ENCODE measurements at regions not wholly inside any gene's neighbourhood (a gene's known extent, or its start where the extent isn't known, plus 50 kb on each side); places are given as distances from the start of the nearest gene placed in this dataset.
"Not testable (repeated sequence)": the region's sequence is repeated elsewhere in the genome, so short reads cannot be mapped to it uniquely, and the experiment has no call there.

- DNase-seq: no peak
Observed at GRCh38 chr12:91261820-91262676, 79.4 kb upstream of the DCN start.

- no peak for DNase-seq
Observed at GRCh38 chr12:91256411-91256810, 73.8 kb upstream of the DCN start.

- DNase-seq: no peak
Observed at GRCh38 chr12:91252341-91252740, 69.7 kb upstream of the DCN start.

GRCh38 chr12:91250273-91250665 is 67.7 kb upstream of the DCN start:
- no peak for DNase-seq

- DNase-seq: no peak
Observed at GRCh38 chr12:91249518-91250272, 67.1 kb upstream of the DCN start.

- DNase-seq: no peak
Observed at GRCh38 chr12:91249054-91249453, 66.4 kb upstream of the DCN start.

GRCh38 chr12:91243177-91243576 is 60.6 kb upstream of the DCN start:
- DNase-seq: not testable (repeated sequence)

- no peak for DNase-seq
Observed at GRCh38 chr12:91241756-91242155, 59.1 kb upstream of the DCN start.

GRCh38 chr12:91240386-91241095 is 57.9 kb upstream of the DCN start:
- DNase-seq: no peak

GRCh38 chr12:91239481-91239880 is 56.9 kb upstream of the DCN start:
- no peak for DNase-seq

Data from NCI-H1436 (cell line).